NOMO-1 treated with DMSO at 0.1 percent for 48 hours (cell line): ENCODE measurements at regions not wholly inside any gene's neighbourhood (a gene's known extent, or its start where the extent isn't known, plus 50 kb on each side); places are given as distances from the start of the nearest gene placed in this dataset.

Source experiments
- DNase-seq: peaks from one replicate; lab custom pipeline; 2025; ENCODE audit not compliant: unreplicated experiment; lab: John Stamatoyannopoulos, UW

- DNase-seq: no peak
Measured at GRCh38 chr9:93900971-93901861, 53.9 kb downstream of the BARX1 start.

- no peak for DNase-seq
Measured at GRCh38 chr9:93900436-93900819, 54.7 kb downstream of the BARX1 start.

DNA sequence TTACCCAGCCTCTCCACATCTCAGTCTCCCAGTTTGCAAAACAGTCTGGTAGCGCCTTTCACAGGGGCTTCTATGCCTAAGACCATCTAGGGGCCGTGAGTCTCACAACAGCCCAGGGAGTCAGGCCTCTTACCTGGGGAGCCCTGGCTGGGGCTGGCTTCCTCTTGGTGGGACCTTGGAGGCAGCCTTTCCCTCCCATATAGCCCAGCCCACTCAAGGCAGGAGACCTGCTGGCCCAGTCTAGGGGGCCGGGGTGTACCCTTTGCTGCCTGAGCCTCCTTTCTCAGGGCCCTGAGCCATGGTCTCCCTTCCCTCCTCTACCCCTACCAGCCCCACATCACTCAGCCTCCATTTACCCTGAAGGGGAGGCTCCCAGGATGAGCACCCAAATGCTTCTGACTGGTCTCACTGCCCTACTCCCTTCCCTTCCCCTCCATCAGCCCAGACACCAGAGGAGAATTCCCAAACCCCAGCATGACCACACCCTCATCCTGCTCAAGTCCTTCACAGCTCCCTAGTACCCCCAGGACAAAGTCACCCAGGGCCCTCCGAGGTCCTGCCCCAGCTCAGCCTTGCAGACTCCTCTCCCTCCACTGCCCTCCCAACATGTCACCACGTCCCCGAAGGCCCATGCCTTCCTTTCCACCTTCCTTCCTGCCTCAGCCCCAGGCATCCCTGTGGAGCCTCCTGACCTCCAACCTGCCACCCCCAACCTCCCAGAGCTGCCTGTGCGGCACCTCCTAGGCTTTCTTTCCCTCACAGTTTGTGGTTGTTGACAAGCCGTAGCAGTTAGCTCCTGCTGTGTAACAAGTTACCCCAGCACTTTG lies 55.3 kb downstream of the BARX1 start:
- no peak for DNase-seq

DNA sequence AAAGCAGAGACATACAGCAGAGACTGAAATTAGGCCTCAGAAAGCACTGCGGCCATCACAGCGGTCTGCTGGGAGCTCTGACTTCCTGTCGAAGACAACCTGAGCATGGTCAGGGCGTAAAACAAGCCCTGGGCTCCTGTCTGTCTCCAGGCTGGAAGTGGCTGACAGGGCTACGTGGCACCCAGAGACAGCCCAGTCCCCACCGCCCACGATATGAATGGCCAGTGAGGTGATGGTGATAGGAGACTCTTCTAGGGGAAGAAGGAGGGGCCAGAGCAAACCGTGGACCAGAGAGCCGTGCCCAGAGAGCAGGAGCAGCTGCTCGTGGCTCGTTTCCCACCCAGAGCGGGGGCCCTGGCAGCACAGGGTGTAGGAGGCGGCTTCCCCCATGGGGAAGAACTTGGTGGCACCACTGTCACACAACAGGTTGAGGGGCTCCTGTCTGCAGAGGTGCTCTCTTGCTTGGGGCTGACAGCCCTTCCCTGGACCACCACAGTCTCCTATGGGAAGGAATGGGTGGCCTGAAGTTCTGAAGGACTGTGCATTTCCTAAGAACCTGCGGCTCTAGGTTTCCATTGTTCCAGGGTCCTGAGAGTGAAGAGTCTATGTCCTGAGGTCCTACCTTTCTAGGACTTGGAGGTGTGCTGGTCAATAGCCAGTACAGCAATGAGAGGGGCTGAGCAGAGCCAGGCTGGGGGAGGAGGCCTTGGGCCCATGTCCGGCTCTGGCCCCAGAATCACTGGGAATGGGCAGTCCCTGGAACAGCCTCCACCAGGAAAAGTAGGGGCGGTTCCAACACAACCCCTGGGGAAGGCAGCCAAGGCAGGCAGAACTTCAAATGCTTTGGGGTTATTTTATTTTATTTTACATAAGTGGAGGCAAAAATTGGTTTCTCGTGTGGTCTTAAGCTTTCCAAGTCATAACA lies 56.4 kb downstream of the BARX1 start:
- DNase-seq: no peak

- DNase-seq: no peak
Measured at GRCh38 chr9:93898026-93898425, 57.1 kb downstream of the BARX1 start.

DNA sequence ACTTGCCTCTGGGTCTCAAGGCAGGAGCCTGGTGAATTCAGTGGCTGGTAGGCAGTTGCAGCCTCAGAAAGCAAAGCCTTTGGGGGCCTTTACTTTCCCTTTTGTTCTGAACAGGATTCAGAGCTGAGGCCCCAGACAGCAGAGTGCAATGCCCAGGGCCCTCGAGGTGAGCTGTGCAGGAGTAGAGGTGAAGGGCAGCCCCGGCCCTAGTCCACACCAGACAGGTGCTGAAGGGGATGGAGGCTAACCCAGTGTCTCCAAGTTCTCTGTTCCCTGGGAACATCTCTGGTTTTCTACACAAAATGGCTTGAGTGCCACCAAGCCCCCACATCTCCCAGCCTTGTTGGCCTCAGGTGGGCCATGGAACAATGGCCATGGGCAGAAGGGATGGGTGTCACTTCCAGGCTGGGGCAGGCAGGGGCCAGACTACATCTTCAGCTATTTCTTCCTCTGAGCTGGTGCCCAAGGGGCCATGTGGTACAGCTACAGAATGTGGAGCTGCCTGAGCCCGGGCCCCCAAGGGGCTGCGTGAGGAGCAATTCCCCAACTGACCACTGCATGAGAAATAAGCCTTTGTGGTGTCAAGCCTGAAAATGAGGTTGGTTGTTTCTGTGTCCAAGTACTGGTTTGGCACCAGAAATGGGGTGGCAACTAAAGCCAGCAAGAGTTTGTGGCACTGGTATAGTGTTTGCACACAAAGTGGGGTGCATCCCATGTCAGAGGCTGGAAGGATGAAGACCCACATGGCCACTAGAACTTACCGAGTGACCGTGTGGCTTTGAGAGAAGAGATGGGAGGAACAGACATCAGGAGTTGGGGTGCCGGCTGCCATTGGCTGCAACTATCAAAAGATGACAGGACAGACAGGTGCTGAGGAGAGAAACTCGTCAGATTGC lies 57.8 kb downstream of the BARX1 start:
- DNase-seq: no peak

GRCh38 chr9:93896496-93897033 lies 58.6 kb downstream of the BARX1 start:
- no peak for DNase-seq

GRCh38 chr9:93896093-93896492 lies 59.1 kb downstream of the BARX1 start:
- DNase-seq: no peak

GRCh38 chr9:93895535-93895934 lies 59.6 kb downstream of the BARX1 start:
- DNase-seq: no peak

DNA sequence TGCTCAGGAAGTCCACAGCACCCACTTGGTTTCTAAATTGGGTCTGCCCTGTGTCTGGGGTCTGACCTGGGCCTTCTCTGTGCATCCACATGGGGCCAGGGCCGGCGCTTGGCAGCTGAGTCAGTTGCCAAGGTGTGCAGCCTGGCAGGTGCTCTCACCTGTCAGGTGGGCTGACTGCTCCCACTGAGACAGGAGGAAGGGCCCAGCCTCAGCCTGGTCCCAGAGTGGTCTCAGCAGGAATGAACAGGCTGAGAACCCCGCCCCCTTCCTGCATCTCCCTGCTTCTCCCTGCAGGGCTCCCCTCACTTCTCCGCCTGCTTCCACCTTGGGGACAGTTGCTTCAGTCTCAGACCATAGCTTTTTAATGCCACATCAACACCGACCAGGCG lies 60.5 kb downstream of the BARX1 start:
- DNase-seq: no peak

GRCh38 chr9:93893899-93894690 lies 61.1 kb downstream of the BARX1 start:
- DNase-seq: no peak

- DNase-seq: no peak
Measured at GRCh38 chr9:93893194-93893593, 62.0 kb downstream of the BARX1 start.

DNA sequence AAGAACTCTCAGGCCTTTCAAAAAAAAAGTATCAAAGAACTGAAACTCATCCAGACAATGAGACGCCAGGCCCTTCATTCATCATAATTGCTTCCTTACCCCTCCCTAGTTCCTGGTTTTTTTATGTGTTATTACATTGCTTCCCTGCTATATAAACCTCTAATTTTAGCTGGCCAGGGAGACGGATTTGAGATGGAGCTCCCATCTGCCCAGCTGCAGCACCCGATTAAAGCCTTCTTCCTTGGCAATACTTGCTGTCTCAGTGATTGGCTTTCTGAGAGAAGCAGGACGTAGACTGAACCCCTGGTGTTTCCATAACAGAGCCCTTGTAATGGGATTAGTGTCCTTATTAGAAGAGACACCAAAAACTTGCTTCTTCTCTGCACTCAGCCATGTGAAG lies 62.4 kb downstream of the BARX1 start:
- DNase-seq: no peak

DNA sequence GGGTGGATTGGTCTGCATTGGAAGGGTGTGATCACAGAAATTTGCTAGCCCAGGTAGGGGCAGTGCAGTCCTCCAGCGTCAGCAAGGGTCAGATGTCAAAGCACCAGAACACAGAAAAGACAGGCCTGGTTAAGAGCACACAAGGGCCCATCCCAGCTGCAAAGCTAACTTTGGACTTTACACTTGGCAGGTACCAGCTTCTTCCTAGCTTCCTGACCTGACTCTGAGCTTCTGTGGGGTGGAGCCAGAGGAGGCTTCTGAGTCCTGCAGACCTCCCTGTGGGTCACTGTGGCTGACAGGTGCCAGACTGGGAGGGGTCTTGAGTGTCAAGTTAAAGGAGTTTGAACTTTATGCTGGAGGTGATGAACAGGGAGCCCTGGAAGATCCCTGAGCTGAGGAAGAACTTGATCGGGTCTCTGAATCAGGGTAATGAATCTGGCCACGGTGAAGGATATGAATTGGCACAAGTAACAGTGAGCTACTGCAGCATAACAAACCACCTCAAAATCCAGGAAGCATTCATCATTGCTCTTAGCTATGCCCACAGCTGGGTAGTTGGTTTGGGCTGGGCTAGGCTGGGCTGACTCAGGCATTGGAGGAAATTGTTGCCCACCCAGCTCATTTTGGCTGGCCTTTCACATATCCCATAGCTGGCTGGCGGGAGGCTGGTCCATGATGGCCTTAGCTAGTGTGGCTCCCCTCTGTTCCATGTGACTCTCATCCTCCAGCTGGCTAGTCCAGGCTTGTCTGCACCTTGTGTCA lies 63.4 kb downstream of the BARX1 start:
- no peak for DNase-seq

- DNase-seq: no peak
Measured at GRCh38 chr9:93891050-93891449, 64.1 kb downstream of the BARX1 start.

GRCh38 chr9:93890436-93890935 lies 64.7 kb downstream of the BARX1 start:
- no peak for DNase-seq

GRCh38 chr9:93886911-93887310 lies 68.2 kb downstream of the BARX1 start:
- DNase-seq: no peak

DNA sequence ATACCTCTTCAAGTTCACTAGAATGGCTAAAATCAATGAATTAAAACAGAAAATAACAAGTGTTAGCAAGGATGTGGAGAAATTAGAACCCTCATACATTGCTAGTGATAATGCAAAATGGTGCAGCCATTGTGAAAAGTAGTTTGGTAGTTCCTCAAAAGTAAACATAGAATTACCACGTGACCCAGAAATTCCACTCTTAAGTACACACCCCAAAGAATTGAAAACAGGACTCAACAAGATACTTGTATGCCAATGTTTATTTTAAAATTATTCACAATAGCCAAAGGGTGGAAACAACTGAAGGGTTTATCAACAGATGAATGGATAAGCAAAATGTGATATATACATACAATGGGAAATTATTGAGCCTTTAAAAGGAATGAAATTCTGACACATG lies 70.3 kb downstream of the BARX1 start:
- no peak for DNase-seq
